HS-27A (cell line): ENCODE measurements at regions not wholly inside any gene's neighbourhood (a gene's known extent, or its start where the extent isn't known, plus 50 kb on each side); places are given as distances from the start of the nearest gene placed in this dataset.

Experiments used
- DNase-seq: peaks from one replicate; pipeline ENCODE4 v3.0.0-alpha.2; 2012; ENCODE audit warnings: low read depth, missing footprints

DNA sequence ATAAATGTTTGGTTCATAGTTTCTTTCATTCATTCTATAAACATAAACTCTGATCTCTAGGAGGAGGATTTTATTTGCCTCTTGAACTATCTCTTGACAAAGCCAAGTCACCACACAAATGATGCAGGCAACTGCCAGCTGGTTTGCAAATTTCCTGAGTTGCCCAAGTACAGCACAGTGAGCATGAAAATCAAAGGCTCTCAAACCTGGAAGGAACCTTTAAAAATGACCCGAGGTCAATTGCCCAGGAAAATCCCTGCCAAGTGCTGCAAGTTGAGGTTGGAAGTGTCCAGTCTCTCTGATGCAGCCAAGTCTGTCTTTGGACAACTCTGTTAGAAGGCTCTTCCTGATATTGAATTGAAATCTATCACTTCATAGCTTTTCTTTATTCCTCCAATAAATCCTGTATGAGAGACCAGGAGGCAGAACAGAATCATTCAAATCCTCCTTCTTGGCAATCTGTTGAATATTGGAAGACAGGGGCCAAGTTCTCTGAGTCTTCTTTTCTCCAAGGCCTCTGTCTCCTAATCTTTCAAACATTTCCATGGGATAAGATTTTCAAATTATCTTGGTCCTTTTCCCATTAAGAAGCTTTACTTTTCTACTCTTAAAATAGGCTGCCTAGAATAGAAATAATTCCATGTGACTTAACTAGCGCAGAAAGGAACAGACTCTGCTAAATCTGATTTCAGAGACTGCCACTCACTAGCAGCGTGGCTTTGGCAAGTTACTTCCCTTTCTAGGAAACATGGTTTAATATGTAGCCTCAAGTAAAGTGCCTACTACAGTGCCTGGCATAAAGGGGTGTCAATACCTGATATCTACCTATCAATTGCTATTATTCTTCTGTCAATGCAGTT lies 159.2 kb downstream of the SNX18 start:
- no peak for DNase-seq

DNA sequence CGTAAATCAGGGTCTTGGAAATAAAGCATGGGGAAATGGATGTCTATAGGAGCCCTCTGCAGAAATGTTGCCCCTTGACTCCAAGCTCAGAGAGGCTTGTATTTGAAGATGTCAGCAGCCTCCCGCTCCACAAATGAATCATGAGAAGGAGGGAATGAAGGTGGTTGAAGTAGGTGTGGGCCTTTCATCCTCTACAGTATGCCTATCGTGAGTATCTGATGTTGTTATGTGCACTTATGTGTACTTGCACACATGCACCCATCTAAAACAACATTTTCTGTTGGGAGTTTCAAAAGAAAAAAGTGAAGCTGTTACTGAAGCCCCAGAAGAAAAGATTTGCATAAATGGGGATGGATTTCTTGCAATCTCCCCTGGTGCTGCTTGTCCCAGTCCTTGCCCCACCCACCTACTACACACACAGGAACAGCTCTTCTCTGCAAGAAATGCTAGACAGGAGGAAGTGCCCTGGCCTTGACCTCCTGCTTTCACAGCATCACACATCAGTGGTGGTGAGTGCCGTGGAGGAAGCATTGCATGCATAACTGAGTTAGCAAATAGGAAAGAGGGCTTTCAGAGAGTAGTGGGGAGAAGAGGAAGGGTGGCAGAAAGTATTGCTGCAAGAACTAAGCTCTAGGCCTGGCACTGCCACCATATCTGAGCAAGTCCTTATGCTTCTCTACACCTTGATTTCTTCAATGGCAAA lies 156.1 kb downstream of the SNX18 start:
- no peak for DNase-seq

DNA sequence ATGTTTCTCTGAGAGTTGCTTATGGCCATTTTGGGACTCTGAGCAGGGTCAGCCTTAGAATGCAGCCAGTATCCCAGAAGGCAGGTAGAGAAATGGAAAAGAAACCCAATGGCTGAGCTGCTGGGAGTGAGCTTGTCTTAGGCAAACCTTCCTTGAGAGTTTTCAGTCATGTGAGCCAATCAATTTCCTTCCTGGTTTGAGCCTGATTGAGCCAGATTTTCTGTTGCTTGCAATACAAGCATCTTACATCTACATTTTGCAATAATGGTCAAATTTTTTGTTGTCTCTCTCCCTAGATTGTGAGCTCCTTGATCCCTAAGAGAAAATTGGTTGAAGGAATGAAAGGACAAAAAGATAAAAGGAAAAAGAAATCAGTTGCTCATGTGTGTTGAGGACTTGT lies 155.3 kb downstream of the SNX18 start:
- no peak for DNase-seq

DNA sequence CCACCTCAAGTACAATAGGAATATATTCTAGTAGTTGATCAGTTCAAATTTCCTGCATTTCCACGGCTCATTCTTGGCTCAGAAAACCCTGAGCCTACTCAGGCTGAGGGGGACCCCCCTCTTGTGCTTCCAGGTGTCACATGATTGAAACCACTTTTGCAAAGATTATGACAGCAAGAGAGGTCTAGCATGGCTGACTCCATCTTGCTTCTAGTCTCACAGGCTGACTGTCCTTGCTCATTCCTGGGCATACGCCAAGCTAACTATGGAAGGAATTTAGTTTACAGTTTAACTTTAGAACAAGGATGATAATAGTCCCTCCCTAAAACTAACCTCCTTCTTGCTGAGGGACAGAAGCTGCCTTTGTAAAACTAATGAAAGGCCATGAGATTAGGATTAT lies 154.1 kb downstream of the SNX18 start:
- no peak for DNase-seq

DNA sequence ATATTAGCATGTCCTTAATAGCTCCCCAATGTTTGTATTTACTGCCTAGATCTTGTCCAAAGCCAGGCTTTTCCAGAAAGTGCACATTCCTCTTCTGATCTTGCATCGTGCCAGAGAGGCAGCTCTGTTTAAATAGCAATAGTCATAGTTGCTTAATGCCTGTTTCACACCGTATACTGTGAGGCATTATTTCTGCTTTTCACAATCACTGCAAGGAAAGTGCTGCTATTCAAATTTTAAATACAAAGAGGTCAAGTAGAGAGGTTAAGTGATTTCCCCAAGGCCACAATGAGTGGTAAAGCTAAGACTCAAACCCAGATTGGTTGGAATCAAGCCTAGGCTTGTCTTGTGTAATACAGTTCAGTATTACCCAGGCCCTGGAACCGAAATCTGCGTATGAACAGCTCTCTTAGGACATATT lies 153.6 kb downstream of the SNX18 start:
- DNase-seq = no peak

DNA sequence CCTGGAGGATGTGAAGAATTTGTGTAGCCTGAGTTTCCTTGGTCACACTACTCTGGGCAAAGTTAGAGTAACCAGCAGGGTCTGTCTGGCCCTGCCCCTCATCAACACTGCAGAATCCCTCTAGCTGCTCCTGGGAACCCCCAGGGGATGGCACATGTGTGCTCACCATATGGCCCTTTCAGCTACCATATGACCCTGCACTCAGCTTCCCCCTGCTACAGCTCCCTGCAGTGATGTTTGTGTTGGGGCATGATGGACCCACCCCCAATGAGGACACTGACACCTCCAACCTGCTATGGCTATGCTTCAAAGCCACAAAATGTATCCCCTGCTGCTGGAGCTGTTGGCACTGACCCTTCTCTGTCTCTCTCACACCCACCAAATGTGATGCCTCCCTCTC lies 152.7 kb downstream of the SNX18 start:
- no peak for DNase-seq

DNA sequence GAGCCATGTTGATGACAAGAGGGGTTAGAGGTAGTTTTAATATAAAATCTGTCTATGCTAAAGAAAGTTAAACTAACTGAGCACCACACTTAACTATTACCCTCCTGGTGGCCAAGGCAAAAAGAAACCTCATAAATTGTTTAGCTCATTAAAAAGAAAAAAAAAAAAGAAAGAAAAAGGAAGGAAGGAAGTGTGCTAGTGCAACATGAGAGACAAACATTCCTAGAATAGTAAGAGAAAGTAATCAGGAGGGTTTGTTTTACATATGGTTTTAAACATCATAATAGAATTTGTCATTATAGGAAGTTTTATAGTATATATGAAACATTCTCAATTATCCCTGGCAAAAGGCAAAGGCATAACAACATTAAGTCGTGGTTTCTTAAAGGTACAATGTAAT lies 152.3 kb downstream of the SNX18 start:
- no peak for DNase-seq

DNA sequence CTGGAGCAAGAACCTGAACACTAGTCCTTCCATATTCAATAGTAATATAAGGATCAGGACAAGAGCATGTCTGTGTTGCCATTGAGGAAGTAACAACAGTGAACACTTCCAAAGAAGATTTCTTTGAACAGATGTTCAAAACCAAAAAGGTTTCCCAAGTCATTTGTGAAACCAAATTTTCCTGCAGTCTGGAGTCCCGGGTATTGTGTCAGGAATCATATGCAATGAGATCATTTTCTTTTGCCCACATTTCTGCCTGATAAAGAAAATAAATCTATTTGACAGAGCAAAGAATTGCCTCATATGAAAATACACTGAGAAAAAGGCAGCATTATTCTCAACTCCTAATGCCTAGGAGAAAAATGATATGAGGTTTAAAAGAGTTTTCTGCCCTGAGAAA lies 151.7 kb downstream of the SNX18 start:
- no peak for DNase-seq

DNA sequence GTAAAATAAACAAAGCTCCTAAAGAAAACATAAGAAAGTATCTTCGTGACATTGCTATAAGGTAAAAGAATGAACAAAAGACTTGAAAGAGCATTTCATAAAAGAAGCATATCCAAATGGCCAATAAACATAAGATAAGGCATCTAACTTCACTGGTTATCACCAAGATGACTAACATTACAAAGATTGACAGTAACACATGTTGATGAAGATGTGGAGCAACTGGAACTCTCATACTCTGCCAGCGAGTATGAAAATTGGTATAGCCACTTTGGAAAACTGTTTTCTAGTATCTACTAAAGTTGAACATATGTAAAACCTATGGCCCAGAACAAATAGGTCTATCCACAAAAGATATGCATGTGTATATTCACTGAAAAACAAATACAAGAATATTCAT lies 150.5 kb downstream of the SNX18 start:
- DNase-seq = no peak

DNA sequence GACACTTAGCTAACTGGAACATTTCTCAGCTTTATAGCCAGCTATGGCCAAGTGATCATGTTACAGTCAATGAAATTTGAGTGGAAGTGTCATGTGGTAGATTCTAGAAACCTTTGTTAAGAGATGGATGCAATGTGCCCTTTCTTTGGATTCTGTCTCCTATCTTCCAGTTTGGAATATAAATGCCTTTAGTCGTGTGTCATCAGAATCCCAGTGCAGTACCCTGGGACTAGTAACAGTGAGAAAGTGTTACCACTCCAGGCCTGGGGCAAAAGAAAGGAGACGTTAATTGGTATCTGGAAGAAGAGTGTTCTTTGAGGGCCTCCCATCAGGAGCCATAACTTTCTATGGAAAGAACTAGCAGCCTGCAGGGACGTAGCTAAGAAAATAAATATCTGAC lies 149.6 kb downstream of the SNX18 start:
- no peak for DNase-seq

DNA sequence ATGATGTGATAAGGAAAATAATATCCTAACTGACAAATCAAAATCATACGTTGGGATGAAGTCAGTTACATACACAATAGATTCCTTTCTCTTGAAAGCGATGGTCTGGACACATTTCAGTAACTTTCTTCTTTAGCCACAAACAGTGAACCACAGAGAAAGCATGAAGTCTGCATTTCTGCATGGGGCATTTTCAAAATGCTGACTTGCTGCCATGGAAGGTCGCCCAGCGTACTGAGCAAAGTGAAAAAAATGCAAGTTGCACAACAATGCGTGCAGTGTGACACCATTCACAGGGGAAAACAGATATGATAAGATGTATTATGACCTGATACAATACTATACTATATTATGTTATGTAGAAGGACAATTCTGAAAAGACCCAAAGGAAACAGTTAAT lies 146.3 kb downstream of the SNX18 start:
- DNase-seq = peak; percentile 40

DNA sequence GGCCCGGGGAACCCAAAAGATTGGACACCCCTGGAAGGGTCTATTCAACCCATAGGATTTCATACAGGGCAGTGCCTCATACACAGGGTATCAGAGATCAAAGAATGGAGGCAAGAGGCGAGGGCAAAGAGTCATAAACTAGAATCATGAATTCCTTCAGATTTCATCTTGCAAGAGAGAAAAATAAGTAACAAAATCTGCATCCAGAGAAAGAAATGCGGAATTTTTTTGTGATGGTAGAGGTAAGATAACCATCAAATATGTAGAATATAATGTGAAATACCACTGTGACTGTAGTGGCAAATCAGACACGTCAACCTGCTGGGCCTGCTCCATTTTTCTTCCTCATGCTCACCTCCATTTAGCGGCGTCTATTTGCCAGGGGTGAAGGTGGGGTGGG lies 143.6 kb downstream of the SNX18 start:
- no peak for DNase-seq

DNA sequence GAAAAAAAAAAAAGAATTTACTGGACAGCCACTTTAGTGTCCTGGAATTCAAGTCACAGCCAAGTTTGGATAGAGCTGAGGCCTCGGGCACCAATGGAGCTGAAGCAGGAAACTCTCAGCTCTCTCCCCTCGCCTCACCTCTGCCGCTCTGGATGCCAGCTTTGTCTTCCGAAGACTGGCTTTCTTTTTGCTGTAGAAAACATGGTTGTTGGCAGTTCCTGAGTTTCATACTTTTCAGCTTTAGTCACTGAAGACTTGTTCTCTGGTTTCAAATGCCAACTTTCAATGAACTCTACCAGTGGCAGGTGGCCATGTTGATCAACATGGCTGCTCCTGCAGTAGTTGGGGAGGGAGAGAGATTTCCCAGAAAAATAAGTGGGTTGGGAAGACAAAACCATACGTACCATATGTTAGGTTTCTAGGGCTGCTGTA lies 142.2 kb downstream of the SNX18 start:
- no peak for DNase-seq

DNA sequence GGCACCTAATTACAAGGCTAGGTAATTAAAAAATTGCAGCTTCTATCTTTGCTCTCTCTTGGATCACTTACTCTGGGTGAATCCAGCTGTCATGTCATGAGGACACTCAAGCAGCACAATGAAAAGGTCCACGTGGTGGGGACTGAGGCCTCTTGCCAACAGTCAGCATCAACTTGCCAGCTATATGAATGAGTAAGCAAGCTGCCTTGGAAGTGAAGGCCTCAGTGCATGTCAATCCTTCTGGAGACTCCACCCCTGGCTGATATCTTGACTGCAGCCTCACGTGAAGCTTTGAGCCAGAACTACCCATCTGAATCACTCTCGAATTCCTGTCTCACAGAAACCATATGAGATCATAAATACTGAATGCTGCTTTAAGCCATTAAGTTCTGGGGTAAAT lies 140.5 kb downstream of the SNX18 start:
- DNase-seq = no peak

DNA sequence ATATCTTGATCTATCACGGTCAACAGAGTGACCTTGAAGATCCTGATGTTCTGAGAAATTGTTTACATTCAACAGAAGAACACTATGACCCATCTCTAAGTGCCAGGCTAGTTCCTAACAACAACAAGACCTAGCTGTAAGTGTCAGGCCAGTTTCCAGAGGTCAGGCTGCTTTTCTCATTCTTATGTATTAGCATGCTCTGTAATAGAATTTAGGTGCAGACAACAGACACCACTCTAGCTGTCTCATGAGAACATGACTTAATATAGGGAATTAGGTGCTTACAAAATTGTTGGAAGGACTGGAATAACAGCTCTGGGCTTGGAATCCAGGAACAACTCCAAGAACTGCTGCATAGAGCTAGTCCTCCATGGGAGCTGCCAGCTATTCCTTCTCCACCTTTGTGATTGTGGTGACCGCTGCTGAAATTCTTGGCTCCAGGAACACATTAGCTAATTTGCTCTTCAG lies 138.7 kb downstream of the SNX18 start:
- DNase-seq = no peak

DNA sequence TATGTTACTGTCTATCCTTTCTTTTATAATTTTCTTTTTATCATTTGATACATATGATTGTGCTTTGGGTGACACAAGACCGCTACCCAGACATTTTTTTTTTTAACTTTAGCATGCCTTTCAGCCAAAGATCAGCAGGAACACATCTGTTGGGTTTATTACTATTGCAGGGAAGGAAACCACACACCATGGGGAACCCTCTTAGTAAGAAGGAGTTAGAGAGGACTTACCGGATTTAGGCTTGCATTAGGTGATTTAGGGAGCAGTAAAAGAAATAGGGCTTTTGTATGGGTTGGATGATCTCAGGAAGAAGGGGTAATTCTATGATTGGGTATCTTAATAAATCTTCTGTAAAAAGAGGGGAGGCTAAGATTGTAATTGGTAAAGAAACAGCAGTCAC lies 138.2 kb downstream of the SNX18 start:
- no peak for DNase-seq

DNA sequence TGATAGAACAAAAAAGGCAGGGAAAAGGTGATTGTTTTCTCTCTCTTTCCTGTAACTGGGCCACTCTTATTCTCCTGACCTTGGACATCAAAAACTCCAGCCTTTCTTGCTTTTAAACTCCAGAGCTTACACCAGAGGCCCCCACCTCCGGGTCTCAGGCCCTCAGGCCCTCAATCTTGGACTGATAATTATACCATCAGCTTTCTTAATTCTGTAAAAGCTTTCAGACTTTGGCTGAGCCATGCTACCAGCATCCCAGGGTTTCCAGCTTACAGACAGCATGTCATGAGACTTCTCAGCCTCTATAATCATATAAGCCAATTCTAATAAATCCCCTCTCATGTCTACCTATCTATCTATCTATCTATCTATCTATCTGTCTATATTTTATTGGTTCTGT lies 137.7 kb downstream of the SNX18 start:
- DNase-seq = no peak

DNA sequence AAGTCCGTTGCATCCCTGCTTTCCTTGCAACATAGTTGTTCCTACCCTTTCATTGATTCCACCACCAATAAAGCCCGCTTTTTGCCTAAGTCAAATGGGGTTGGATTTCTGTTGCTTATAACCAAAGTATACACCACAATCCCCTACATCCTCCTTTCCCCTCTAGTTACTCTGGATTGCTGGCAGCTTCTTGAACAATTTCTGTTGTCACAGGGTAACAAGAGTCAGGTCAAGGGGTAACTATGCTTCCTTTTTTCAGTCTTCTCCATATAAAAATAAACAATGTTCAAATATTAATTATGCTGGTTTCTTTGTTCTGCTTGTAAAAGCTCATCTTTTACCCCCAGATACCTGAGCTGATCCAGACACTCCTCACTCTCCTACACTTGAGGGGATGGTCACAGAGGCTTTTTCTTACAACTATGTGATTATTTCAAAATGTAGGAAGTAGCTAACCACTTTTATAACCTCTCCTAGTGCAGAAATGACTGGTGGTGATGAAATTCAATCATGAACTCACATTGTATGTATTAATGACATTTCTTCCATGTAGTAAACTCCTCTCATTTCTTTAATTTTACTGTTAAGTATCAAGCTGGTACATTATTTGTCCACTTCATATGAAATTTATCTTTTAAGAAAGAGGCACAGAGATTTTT lies 136.5 kb downstream of the SNX18 start:
- DNase-seq = no peak

DNA sequence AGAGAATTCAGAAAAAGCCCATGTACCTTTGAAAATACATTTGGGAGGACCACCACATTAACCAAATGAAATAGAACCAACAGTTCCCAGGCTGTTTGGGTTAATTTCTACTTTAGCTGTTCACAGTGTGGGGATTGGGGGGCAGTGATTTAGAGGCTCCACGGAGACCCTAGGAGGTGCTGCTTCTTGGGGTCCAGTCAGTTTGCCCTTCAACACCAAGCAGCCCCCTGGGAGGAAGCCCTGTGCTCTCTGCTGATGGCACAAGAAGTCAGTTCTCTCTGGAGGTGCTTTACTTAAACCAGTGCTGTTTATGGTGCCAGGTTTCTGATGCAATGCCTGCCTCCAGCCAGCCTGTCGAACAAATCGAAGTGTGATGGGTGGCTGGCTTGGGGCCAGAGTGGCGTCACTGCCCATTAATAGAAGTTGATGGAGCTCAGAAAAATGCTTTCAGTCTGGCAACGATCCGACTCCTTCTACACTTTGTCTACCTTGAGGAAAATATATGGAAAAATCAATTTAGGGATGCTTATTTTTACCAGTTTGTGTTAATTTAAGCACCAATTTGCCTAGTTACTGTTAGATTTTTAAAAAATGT lies 134.0 kb downstream of the SNX18 start:
- peak; percentile 9 for DNase-seq

DNA sequence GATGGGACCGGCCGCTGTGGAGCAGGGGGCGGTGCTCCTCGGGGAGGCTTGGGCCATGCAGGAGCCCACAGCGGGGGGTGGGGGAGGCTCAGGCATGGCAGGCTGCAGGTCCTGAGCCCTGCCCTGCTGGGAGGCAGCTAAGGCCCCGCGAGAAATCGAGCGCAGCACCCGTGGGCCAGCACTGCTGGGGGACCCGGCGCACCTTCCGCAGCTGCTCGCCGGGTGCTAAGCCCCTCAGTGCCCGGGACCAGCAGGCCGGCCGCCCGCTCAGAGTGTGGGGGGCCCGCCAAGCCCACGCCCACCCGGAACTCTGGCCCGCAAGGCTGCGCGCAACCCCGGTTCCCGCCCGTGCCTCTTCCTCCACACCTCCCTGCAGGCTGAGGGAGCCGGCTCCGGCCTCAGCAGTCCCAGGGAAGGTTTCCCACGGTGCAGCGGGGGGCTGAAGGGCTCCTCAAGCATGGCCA lies 131.5 kb downstream of the SNX18 start:
- DNase-seq = no peak

DNA sequence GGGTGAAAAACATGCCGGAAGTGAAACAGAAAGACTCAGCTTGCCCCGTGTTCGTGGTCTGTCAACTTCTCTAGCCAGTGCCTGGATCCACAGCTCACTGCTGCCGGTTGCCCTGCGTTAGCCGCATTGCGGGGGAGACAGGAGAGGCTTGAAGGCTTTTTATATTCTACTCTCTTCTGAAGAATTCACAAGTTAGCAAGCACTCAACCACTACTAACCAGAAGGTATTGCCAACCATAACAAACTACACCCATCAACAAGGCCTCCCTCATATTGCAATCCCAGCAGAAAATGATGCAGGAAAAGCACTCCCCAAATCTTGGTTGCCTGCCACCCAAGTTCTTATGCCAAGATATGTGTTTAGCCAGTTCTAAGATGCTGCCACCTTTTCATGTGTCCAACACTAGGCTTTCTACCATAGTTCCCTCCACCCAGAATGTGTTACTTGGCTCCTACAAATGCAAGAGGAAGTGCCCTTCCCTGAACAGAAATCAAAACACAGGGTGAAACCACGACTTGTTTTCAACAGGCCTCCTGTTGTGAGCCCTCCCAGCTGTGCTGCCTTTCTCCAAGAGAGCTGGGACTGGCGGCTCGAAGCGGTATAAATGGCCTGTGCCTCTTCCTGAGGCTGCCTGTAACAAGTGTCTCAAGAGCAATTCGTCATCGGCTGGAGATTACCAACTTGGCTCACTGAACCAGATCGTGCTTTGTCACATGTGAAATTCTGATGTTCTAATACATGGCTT lies 129.0 kb downstream of the SNX18 start:
- DNase-seq = no peak

DNA sequence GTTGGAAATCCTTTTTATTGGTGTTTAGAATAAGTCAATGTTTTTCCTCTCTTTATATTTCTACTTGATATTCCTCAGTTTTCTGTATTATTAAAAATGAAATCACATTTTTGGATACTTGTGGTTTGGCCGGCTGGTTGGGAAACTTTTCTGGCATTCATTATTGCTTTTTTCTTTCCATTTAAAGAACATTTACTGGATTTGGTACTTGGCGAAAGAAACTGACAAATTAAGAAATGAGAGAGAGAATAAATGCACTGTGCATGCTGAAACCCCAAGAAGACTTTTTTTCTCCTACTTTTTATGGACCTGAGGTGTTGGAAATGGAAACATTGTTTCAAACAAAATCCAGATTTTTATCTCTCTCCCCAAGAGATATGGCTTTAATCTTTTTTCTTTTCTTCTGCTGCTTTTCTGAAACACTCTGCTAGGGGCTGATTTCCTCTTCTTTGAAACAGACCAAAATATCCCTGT lies 128.4 kb downstream of the SNX18 start:
- DNase-seq = no peak
